C4-2B (cell line): ENCODE measurements at regions not wholly inside any gene's neighbourhood (a gene's known extent, or its start where the extent isn't known, plus 50 kb on each side); places are given as distances from the start of the nearest gene placed in this dataset.

Source experiments
- ZFX ChIP-seq: fragments of 450-650 bp; IDR thresholded peaks from 2 replicates; pipeline ENCODE4 v1.6.1; 2017
- TF ChIP-seq, protein P1 (sequence below): fragments of 450-650 bp; conservative IDR thresholded peaks from 2 replicates; pipeline ENCODE4 v1.5.1; 2017; ENCODE audit warnings: mild to moderate bottlenecking

DNA sequence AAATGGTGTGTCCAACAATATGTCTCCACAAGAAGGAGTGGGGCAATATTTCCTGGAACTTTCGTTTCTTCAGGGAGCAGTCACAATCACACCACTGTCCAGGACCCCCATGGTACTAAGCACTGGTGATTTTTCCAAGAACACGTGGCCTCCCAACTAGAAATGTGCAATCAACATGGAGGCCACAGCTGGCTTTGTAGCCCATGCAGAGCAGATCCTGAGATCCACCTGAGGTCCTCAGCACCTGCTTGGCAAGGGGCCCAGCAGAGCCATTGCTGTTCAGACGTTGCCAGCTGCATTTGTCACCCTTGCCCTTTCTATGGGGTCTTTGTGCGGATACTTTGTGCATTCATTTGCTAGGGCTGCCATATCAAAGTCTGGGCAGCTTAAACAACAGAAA, 334.5 kb upstream of the IRX4 start:
- TF ChIP-seq, protein P1, sequence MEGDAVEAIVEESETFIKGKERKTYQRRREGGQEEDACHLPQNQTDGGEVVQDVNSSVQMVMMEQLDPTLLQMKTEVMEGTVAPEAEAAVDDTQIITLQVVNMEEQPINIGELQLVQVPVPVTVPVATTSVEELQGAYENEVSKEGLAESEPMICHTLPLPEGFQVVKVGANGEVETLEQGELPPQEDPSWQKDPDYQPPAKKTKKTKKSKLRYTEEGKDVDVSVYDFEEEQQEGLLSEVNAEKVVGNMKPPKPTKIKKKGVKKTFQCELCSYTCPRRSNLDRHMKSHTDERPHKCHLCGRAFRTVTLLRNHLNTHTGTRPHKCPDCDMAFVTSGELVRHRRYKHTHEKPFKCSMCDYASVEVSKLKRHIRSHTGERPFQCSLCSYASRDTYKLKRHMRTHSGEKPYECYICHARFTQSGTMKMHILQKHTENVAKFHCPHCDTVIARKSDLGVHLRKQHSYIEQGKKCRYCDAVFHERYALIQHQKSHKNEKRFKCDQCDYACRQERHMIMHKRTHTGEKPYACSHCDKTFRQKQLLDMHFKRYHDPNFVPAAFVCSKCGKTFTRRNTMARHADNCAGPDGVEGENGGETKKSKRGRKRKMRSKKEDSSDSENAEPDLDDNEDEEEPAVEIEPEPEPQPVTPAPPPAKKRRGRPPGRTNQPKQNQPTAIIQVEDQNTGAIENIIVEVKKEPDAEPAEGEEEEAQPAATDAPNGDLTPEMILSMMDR: no peak
- TF ChIP-seq ZFX: no peak
